Tibial nerve (tissue), 4 donors: ENCODE measurements at regions not wholly inside any gene's neighbourhood (a gene's known extent, or its start where the extent isn't known, plus 50 kb on each side); places are given as distances from the start of the nearest gene placed in this dataset.

Experiments
- DNase-seq, 2 donors: peaks; one replicate each; pipeline ENCODE4 v3.0.0-alpha.2; 2019; ENCODE audit warnings: low spot score in 2 of 2
- H3K27ac ChIP-seq, 4 donors: fragments of 200-600 bp; sonication (generic) in 3 of 4; one replicate each; pipeline ENCODE4 v1.5.1; 2017 to 2019; ENCODE audit warnings: mild to moderate bottlenecking in 1 of 4
- H3K27me3 ChIP-seq, 2 donors: fragments of 200-600 bp; sonication (generic) in 1 of 2; one replicate each; pipeline versions ENCODE4 v1.5.1 to v1.6.0; 2017 to 2019
- H3K36me3 ChIP-seq, 3 donors: fragments of 200-600 bp; sonication (generic); one replicate each; pipeline ENCODE4 v1.5.1; 2018 to 2019
- H3K4me1 ChIP-seq, 4 donors: fragments of 200-600 bp; sonication (generic) in 3 of 4; one replicate each; pipeline ENCODE4 v1.5.1; 2017 to 2019
- H3K4me3 ChIP-seq, 4 donors: fragments of 200-600 bp; sonication (generic) in 3 of 4; one replicate each; pipeline ENCODE4 v1.5.1; 2017 to 2019; ENCODE audit warnings: mild to moderate bottlenecking in 1 of 4, moderate library complexity in 1 of 4
- H3K9me3 ChIP-seq, 4 donors: fragments of 200-600 bp; sonication (generic) in 3 of 4; one replicate each; pipeline ENCODE4 v1.5.1; 2017 to 2019
- CTCF ChIP-seq, 5 experiments: fragments of 200-600 bp in 3 of 5; fragments of 450-650 bp in 2 of 5; sonication (generic) in 3 of 5; IDR thresholded peaks; one replicate each; pipeline ENCODE4 v1.5.1; 2016 to 2019; ENCODE audit warnings: antibody characterized with exemption in 5 of 5, mild to moderate bottlenecking in 3 of 5, moderate library complexity in 2 of 5
- EP300 ChIP-seq, 2 donors: sonication (generic); formaldehyde crosslinking; IDR thresholded peaks; one replicate each; pipeline ENCODE4 v1.6.1; 2017; ENCODE audit warnings: antibody characterized with exemption in 2 of 2, mild to moderate bottlenecking in 1 of 2
- POLR2A ChIP-seq, 2 donors: fragments of 450-650 bp; IDR thresholded peaks; one replicate each; pipeline ENCODE4 v1.6.1; 2017; ENCODE audit warnings: antibody characterized with exemption in 2 of 2, mild to moderate bottlenecking in 2 of 2, moderate library complexity in 2 of 2
- WGBS, 2 donors: methylation state at CpG; one replicate each; pipeline ENCODE4 v1.1.5; 2018; 5-methylcytosine and 5-hydroxymethylcytosine counted together

DNA sequence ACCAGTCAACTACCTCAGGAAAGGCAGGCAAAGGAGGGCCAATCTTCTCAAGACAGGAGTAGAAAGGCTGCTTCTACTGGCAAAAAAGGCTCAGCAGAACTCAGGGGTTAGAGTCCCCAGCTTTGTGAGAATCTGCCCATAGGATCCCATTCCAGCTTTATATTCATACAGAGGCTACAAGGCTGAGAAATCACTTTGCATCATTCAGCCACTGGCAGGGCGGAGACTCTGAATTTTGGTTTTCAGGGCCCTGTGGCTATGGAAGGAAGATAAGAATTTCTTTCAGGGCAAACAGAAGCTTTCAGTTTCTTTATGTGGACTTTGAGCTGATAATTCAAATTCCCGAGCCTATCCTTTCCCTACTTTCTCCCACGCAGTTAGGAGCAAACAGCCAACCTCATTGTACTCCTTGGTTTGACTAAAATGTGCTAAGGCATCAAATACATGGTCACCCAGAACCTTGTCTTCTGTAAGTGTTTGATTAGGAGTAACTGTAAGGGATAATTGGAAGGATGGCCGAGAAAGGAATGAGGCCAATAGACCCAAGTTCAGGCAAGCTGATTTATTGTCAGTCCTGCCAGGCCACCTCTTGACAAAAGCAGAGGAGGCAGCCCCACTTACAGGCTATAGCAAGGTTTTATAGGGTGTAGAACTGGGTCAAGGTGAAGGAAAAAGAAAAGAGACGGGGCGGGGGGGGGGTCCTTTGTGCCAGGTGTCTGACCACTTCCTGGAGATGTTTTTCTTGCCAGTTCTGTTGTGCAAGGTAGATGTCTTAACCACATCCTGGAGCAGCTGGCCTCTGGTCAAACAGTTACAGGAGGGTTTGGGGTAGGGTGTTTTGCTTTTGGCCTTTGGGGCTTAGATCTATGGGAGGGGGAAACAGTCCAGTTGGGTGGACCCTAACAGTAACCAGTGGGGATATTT is 165.3 kb upstream of the PPP1R2C start:
- no peak for DNase-seq
- no peaks in the 10 kb centered on the region for H3K36me3 ChIP-seq
- no peak overlapping the region for H3K4me3 ChIP-seq
- peak overlapping the region in 1 of 4 donors; percentile 26 for H3K27ac ChIP-seq
- no peak for TF ChIP-seq EP300 (IDR thresholded peaks at IDR 0.05)
- TF ChIP-seq POLR2A (IDR thresholded peaks at IDR 0.05), result no peak
- no peak for TF ChIP-seq CTCF (IDR thresholded peaks at IDR 0.05)
- no peaks in the 10 kb centered on the region for H3K4me1 ChIP-seq
- H3K9me3 ChIP-seq, result no peaks in the 10 kb centered on the region
- no peaks in the 10 kb centered on the region for H3K27me3 ChIP-seq
- 63% methylated on average over 5 to 6 of the region's 6 CpGs for WGBS, 2 donors

- WGBS, 2 donors, result 75 to 97% methylated on average over 3 of the region's 3 CpGs
- no peaks in the 10 kb centered on the region for H3K36me3 ChIP-seq
- H3K4me1 ChIP-seq, result no peaks in the 10 kb centered on the region
- TF ChIP-seq POLR2A (IDR thresholded peaks at IDR 0.05) (no peak), EP300 (IDR thresholded peaks at IDR 0.05) (no peak), CTCF (IDR thresholded peaks at IDR 0.05) (no peak)
- H3K27ac ChIP-seq, result peak overlapping the region in 1 of 4 donors; percentile 34
- H3K9me3 ChIP-seq, result no peaks in the 10 kb centered on the region
- no peak for DNase-seq
- no peak overlapping the region for H3K4me3 ChIP-seq
- peaks cover 0 to 3% of the 10 kb centered on the region in 2 donors for H3K27me3 ChIP-seq
Measured at GRCh38 chrX:42944381-42944998, 166.5 kb upstream of the PPP1R2C start.

DNA sequence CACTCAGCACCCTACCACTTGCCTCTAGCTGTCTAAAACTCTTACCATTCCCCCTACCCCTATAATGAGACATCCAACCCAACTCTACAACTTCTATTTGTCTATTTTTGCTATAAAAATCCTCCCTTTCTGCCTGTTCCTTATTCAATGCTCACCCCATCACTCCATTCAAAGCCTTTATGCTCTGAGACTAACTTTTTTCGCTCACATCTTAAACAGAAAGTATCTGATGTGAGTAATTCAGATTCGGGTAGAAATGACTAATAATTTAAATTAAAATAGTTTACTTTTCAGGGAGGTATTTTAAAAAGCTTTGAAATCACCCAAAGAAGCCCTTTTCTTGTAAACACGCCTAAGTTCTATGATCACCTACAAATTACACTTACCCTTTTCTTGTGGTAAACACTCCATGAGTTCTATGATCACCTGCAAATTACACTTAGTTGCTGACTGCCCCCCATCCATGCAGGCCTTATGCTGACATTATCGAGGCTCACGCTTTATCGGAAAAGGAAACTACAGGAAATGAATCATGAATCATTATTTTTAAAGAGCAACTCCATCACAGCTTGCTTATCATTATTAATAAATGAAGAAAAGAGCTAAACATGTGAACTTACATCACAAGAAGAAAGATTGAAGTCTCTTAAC is 168.7 kb upstream of the PPP1R2C start:
- Histone ChIP-seq H3K36me3 (no peaks in the 10 kb centered on the region), H3K9me3 (no peaks in the 10 kb centered on the region), H3K27ac (no peak overlapping the region), H3K4me1 (no peaks in the 10 kb centered on the region), H3K27me3 (peaks cover 0 to 6% of the 10 kb centered on the region in 2 donors), H3K4me3 (no peak overlapping the region)
- TF ChIP-seq CTCF (IDR thresholded peaks at IDR 0.05) (no peak), EP300 (IDR thresholded peaks at IDR 0.05) (no peak)
- no peak for DNase-seq
- 84 to 86% methylated on average over 6 of the region's 6 CpGs for WGBS, 2 donors

GRCh38 chrX:42948723-42949657 is 171.0 kb upstream of the PPP1R2C start:
- no peak for DNase-seq
- H3K36me3 ChIP-seq, result no peaks in the 10 kb centered on the region
- H3K27me3 ChIP-seq, result peaks cover 0 to 6% of the 10 kb centered on the region in 2 donors
- H3K4me3 ChIP-seq, result no peak overlapping the region
- WGBS, 2 donors, result 42 to 65% methylated on average over 9 of the region's 9 CpGs
- H3K27ac ChIP-seq, result no peak overlapping the region
- H3K9me3 ChIP-seq, result no peaks in the 10 kb centered on the region
- TF ChIP-seq EP300 (IDR thresholded peaks at IDR 0.05), result no peak
- TF ChIP-seq CTCF (IDR thresholded peaks at IDR 0.05), result no peak
- no peak for TF ChIP-seq POLR2A (IDR thresholded peaks at IDR 0.05)
- no peaks in the 10 kb centered on the region for H3K4me1 ChIP-seq
